Esophagus muscularis mucosa (tissue), 4 donors: ENCODE measurements at regions not wholly inside any gene's neighbourhood (a gene's known extent, or its start where the extent isn't known, plus 50 kb on each side); places are given as distances from the start of the nearest gene placed in this dataset.

ENCODE experiments used
- DNase-seq: peaks from one replicate; pipeline ENCODE4 v3.0.0-alpha.2; 2017; ENCODE audit errors: extremely low spot score
- H3K27ac ChIP-seq, 4 donors: fragments of 200-600 bp; sonication (generic); replicated peaks in 1 of 4; 1 replicate in 3 of 4; 2 replicates in 1 of 4; pipeline ENCODE4 v1.5.1; 2016 to 2019; ENCODE audit warnings: mild to moderate bottlenecking in 1 of 4
- H3K27me3 ChIP-seq, 4 donors: fragments of 200-600 bp; sonication (generic); one replicate each; pipeline versions ENCODE4 v1.5.1 to v1.6.0; 2016 to 2019
- H3K36me3 ChIP-seq, 4 donors: fragments of 200-600 bp; sonication (generic); one replicate each; pipeline ENCODE4 v1.5.1; 2016 to 2019
- H3K4me1 ChIP-seq, 4 donors: fragments of 200-600 bp; sonication (generic); one replicate each; pipeline ENCODE4 v1.5.1; 2016 to 2019
- H3K4me3 ChIP-seq, 4 donors: fragments of 200-600 bp; sonication (generic); 1 replicate in 2 of 4; 2 replicates in 2 of 4; pipeline ENCODE4 v1.5.1; 2016 to 2019; ENCODE audit warnings: mild to moderate bottlenecking in 4 of 4, moderate library complexity in 1 of 4
- H3K9me3 ChIP-seq, 4 donors: fragments of 200-600 bp; sonication (generic); 1 replicate in 3 of 4; 2 replicates in 1 of 4; pipeline ENCODE4 v1.5.1; 2016 to 2019
- EP300 ChIP-seq: sonication (generic); formaldehyde crosslinking; IDR thresholded peaks from one replicate; pipeline ENCODE4 v1.6.1; 2017; ENCODE audit warnings: antibody characterized with exemption
- POLR2A ChIP-seq: fragments of 450-650 bp; IDR thresholded peaks from one replicate; pipeline ENCODE4 v1.6.1; 2017; ENCODE audit warnings: antibody characterized with exemption, moderate library complexity, mild to moderate bottlenecking, low read depth
- POLR2AphosphoS5 ChIP-seq, 2 donors: sonication (generic); formaldehyde crosslinking; IDR thresholded peaks; one replicate each; pipeline ENCODE4 v1.6.1; 2017; ENCODE audit warnings: antibody characterized with exemption in 2 of 2
- WGBS: methylation state at CpG from one replicate; pipeline ENCODE4 v1.1.5; 2018; 5-methylcytosine and 5-hydroxymethylcytosine counted together
- intact Hi-C: fragments of 100-400 bp; cut with DNase I; formaldehyde crosslinking; loops from one replicate; pipeline ENCODE4 v1.15.1; 2023
- TF ChIP-seq, protein P1 (sequence below), 3 experiments: fragments of 200-600 bp in 2 of 3; fragments of 450-650 bp in 1 of 3; sonication (generic) in 2 of 3; IDR thresholded peaks; one replicate each; pipeline ENCODE4 v1.5.1; 2017 to 2019; ENCODE audit warnings: antibody characterized with exemption in 3 of 3, mild to moderate bottlenecking in 2 of 3, moderate library complexity in 1 of 3

DNA sequence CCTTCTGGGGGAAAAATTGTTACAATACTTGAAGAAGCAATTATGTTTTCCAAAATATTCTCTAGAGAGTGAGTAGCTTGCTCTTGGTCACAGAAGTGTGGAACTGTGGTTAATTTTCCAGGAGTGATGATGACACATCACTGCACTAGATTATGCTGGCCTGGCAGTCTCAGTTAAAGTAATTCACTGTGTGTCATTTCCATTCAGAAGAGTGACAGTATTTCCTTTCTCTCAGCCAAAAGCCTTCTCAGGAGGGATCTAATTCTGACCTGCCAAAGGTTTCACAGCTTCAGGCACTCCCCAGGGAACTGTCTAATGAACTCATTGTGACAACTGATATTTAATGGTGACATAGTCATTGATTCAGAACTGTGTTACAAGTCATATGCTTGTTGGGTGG lies 517.5 kb downstream of the TBC1D32 start:
- Histone ChIP-seq H3K4me3 (no peak overlapping the region), H3K9me3 (peaks cover 0 to 17% (median 1%) of the 10 kb centered on the region in 4 donors), H3K4me1 (no peaks in the 10 kb centered on the region), H3K27ac (no peak overlapping the region), H3K27me3 (no peaks in the 10 kb centered on the region), H3K36me3 (no peaks in the 10 kb centered on the region)
- no peak for DNase-seq
- TF ChIP-seq EP300 = no peak
- TF ChIP-seq, protein P1, sequence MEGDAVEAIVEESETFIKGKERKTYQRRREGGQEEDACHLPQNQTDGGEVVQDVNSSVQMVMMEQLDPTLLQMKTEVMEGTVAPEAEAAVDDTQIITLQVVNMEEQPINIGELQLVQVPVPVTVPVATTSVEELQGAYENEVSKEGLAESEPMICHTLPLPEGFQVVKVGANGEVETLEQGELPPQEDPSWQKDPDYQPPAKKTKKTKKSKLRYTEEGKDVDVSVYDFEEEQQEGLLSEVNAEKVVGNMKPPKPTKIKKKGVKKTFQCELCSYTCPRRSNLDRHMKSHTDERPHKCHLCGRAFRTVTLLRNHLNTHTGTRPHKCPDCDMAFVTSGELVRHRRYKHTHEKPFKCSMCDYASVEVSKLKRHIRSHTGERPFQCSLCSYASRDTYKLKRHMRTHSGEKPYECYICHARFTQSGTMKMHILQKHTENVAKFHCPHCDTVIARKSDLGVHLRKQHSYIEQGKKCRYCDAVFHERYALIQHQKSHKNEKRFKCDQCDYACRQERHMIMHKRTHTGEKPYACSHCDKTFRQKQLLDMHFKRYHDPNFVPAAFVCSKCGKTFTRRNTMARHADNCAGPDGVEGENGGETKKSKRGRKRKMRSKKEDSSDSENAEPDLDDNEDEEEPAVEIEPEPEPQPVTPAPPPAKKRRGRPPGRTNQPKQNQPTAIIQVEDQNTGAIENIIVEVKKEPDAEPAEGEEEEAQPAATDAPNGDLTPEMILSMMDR (IDR thresholded peaks at IDR 0.05) = no peak
- TF ChIP-seq POLR2A = no peak
- TF ChIP-seq POLR2AphosphoS5 (IDR thresholded peaks at IDR 0.05) = no peak
- intact Hi-C loops = no loop called here

DNA sequence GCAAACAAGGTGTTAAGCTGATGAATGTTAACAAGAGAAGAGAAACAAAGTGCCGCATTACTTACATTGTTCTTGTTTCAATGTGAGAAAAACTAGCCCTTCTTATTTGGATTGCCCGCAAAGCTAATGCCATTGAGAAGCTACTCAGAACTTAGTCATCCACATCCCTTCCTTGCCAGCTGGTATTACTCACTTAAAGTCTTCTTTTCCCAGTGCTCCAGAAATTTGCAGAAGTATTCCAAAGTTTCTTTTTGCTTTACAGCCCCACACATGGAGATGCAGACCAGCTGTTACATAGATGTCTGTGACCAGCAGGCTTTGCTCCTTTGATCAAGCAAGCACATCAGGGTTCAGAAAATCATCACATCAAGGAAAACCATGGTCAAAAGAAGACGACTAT lies 529.0 kb downstream of the TBC1D32 start:
- Histone ChIP-seq H3K4me1 (no peaks in the 10 kb centered on the region), H3K36me3 (no peaks in the 10 kb centered on the region), H3K4me3 (no peak overlapping the region), H3K27me3 (no peaks in the 10 kb centered on the region), H3K9me3 (no peaks in the 10 kb centered on the region), H3K27ac (no peak overlapping the region)
- DNase-seq = no peak
- WGBS = 45% methylated on average over 3 of the region's 3 CpGs
- intact Hi-C loops = no loop called here
- TF ChIP-seq, protein P1 (IDR thresholded peaks at IDR 0.05) = no peak
- TF ChIP-seq POLR2A = no peak
- no peak for TF ChIP-seq POLR2AphosphoS5 (IDR thresholded peaks at IDR 0.05)
- no peak for TF ChIP-seq EP300

GRCh38 chr6:120804612-120805011 lies 529.7 kb downstream of the TBC1D32 start:
- H3K4me3 ChIP-seq = no peak overlapping the region
- 58% methylated on average over 2 of the region's 2 CpGs for WGBS
- no peak for TF ChIP-seq POLR2AphosphoS5 (IDR thresholded peaks at IDR 0.05)
- TF ChIP-seq EP300 = no peak
- TF ChIP-seq, protein P1 (IDR thresholded peaks at IDR 0.05) = no peak
- no peak for TF ChIP-seq POLR2A
- no peak overlapping the region for H3K27ac ChIP-seq
- no peaks in the 10 kb centered on the region for H3K4me1 ChIP-seq
- intact Hi-C loops = no loop called here
- no peaks in the 10 kb centered on the region for H3K9me3 ChIP-seq
- H3K36me3 ChIP-seq = no peaks in the 10 kb centered on the region
- DNase-seq = no peak
- H3K27me3 ChIP-seq = no peaks in the 10 kb centered on the region

DNA sequence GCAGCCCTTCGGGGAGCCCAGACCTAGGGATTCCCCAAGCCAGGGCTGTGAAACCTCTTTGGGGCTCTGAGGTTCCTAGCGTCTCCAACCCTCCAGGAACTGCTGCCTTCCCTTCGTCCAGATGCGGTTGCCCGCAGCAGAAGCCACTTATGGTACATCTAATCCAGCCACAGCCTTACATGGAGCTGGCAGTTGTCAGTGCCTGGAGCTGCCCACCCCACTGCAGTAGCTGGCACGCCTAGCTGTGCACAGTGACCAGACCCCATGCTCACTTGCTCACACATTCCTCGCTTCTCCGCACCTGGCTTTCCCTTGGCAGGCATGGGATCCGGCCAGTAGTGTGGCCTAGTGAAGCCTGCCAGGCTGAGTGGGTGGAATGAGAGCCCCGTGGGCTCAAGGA lies 547.6 kb downstream of the TBC1D32 start:
- Histone ChIP-seq H3K4me1 (no peaks in the 10 kb centered on the region), H3K27me3 (no peaks in the 10 kb centered on the region), H3K9me3 (no peaks in the 10 kb centered on the region), H3K36me3 (no peaks in the 10 kb centered on the region), H3K27ac (no peak overlapping the region), H3K4me3 (no peak overlapping the region)
- DNase-seq = no peak
- WGBS = 91% methylated on average over 9 of the region's 10 CpGs
- TF ChIP-seq EP300 (no peak), POLR2A (no peak)
- intact Hi-C loops = no loop called here

DNA sequence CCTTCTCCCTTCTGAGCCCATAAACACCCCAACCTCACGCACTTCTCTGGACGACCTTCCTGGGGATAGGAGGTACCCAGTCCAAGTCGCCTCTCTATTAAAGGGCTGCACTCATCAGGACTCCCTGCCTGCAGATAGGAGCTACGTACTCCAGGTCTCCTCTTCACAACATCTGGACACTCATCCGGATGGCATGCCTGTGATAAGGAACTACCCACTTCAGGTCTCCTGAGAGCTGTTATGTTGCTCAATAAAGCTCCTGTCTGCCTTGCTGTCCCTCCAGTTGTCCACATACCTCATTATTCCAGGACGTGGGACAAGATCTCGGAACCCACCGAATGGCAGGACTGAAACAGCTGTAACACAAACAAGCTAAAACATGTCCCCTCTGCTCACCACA lies 548.0 kb downstream of the TBC1D32 start:
- Histone ChIP-seq H3K4me3 (no peak overlapping the region), H3K27ac (no peak overlapping the region), H3K4me1 (no peaks in the 10 kb centered on the region), H3K36me3 (no peaks in the 10 kb centered on the region), H3K9me3 (no peaks in the 10 kb centered on the region), H3K27me3 (no peaks in the 10 kb centered on the region)
- intact Hi-C loops = no loop called here
- WGBS = 91% methylated on average over 8 of the region's 8 CpGs
- no peak for DNase-seq
- no peak for TF ChIP-seq POLR2AphosphoS5 (IDR thresholded peaks at IDR 0.05)
- no peak for TF ChIP-seq POLR2A
- TF ChIP-seq, protein P1 (IDR thresholded peaks at IDR 0.05) = no peak
- TF ChIP-seq EP300 = no peak
